Upper lobe of left lung (tissue), 4 donors: ENCODE measurements at regions not wholly inside any gene's neighbourhood (a gene's known extent, or its start where the extent isn't known, plus 50 kb on each side); places are given as distances from the start of the nearest gene placed in this dataset.

ENCODE experiments used
- CTCF ChIP-seq, 6 experiments: fragments of 450-650 bp in 4 of 6; fragments of 200-600 bp in 2 of 6; sonication (generic) in 2 of 6; IDR thresholded peaks; one replicate each; pipeline ENCODE4 v1.5.1; 2016 to 2019; ENCODE audit warnings: antibody characterized with exemption in 6 of 6
- EP300 ChIP-seq, 4 donors: sonication (generic); formaldehyde crosslinking; IDR thresholded peaks; one replicate each; pipeline ENCODE4 v1.5.1; 2017; ENCODE audit warnings: antibody characterized with exemption in 4 of 4, control low read depth in 2 of 4
- POLR2A ChIP-seq, 4 donors: fragments of 450-650 bp; IDR thresholded peaks; one replicate each; pipeline ENCODE4 v1.5.1; 2016 to 2017; ENCODE audit warnings: antibody characterized with exemption in 4 of 4, mild to moderate bottlenecking in 2 of 4
- POLR2AphosphoS5 ChIP-seq, 2 donors: sonication (generic); formaldehyde crosslinking; IDR thresholded peaks; one replicate each; pipeline ENCODE4 v1.5.1; 2017; ENCODE audit warnings: antibody characterized with exemption in 2 of 2

- TF ChIP-seq CTCF (IDR thresholded peaks at IDR 0.05) (no peak), POLR2A (IDR thresholded peaks at IDR 0.05) (no peak), EP300 (IDR thresholded peaks at IDR 0.05) (no peak), POLR2AphosphoS5 (IDR thresholded peaks at IDR 0.05) (no peak)
Measured at GRCh38 chr2:145033438-145033837, 513.5 kb upstream of the ZEB2 start.
